ENCODE measurements at regions not wholly inside any gene's neighbourhood (a gene's known extent, or its start where the extent isn't known, plus 50 kb on each side); places are given as distances from the start of the nearest gene placed in this dataset.
"Not testable (repeated sequence)": the region's sequence is repeated elsewhere in the genome, so short reads cannot be mapped to it uniquely, and the experiment has no call there.

DNA sequence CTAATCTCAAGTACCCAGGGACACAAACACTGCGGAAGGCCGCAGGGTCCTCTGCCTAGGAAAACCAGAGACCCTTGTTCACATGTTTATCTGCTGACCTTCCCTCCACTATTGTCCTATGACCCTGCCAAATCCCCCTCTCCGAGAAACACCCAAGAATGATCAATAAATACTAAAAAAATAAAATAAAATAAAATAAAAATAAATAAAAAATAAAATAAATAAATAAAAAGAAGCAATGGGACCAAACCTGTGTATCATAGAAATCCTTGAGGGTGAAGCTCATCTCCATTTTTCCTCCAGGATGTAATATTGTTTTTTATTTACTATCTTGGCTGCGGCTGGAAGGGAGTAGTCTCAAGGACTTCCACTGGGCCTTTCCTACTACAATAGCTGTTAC is 82.0 kb upstream of the CMKLR1 start:
- not testable (repeated sequence) for TF ChIP-seq CTCF (IDR thresholded peaks at IDR 0.05; ENCODE audit: low read depth, low read length); EZH2phosphoT487 (IDR thresholded peaks at IDR 0.05; ENCODE audit: low read depth)
